HG02970 (cell line): ENCODE measurements at regions not wholly inside any gene's neighbourhood (a gene's known extent, or its start where the extent isn't known, plus 50 kb on each side); places are given as distances from the start of the nearest gene placed in this dataset.
"Not testable (repeated sequence)": the region's sequence is repeated elsewhere in the genome, so short reads cannot be mapped to it uniquely, and the experiment has no call there.

Experiments
- ATAC-seq: cut with Tn5 transposase; IDR thresholded peaks from one replicate; pipeline ENCODE4 v1.9.1; 2021; ENCODE audit warnings: mild to moderate bottlenecking, moderate library complexity, moderate number of reproducible peaks; ENCODE audit not compliant: unreplicated experiment, low FRiP score

DNA sequence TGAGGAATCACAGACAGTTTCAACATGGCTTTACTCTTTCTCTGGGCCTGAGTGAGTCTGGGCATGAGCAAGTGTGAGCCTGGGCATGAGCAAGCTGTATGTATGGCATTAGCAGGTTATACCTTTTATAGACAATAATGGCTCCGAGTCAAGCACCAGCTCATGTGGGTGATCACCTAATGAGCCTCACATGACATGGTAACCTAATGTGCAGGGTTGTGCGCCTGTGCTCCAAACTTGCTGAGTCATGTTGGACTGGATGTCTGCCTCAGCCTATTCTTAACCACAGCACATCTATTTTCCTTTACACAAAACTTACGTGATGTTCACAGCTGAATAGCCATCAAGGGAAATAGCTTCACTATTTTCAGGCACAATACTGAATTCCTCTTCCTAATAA, 236.2 kb upstream of the NRIP1 start:
- ATAC-seq: no peak

DNA sequence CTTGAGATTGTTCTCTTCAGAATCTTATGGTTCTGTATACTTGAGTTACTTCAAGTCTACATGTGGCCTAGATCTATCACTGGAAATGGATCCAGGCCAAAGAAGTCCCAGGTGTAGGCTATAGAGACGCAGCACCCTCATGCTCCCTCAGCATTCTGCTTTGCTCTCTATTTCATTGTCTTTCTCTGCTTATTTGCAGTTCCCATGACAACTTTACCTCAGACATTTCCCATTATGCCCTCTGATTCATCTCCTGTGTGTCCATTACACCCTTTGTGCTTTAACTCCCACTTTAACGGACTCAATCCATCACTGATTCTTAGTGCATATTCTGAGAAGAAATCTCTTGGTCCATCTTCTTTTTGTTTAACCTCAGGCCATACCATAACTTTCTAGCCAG, 236.9 kb upstream of the NRIP1 start:
- ATAC-seq: no peak

DNA sequence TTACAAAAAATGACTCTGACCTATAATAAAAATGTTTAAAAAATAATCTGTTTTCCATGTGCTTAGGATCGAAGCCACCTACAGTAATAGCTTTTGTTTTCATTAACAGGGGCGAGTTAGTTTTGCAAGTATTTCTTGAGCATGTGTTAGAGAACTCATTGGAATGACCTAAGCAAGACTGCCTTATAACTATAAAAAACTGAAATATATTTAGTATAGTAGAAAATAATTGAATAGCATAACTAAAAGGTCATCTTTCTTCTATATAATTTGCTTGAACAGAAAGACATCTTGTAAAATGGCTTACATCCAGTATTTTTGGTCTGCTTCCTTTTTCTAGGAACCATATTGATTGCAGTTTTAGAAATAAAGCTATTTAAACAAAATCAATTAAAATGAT, 241.5 kb upstream of the NRIP1 start:
- no peak for ATAC-seq

DNA sequence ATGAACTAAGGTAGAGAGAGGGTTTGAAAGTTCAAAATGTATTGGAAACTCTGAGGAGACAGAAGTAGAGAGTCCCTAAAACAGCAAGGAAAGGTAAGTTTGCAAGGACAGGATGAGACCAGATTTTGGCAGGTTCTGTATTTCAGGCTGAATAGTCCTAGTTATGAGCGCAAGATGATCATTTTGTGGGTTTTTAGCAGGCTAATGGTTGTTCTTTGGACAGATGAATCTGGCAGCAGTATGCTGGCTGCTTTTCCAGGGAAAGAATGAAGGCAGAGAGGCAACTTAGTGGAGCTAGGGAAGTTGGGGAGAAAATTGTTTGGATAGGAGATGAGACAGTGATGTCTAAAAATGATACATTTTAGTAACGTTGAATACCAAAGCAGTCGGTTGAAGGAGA, 243.5 kb upstream of the NRIP1 start:
- ATAC-seq: no peak

DNA sequence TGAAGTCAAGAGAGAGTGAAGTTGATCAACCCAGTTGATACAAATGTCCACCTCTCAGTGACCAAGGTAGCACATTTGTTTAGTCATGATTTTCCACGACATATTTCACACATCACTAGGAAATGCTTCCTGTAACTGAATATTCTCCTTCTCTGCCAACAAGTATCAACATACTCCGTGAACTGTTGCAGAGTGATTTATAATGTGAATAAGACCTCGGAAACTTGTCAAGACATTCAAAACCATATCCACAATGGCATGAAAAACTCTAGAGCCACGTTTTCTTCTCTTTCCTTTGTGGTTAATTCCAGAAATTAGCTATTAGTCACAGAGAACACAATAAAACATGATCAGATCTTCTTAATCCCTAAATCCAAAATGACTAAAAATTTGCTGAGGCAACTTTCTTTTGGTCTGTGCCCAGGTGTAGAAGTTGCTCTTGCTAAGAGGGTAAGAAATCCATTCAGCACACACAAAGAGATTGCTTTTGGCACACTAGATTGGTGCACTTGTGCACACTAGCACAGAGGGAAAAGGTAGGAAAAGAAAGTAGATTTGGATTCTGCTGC, 244.3 kb upstream of the NRIP1 start:
- no peak for ATAC-seq

DNA sequence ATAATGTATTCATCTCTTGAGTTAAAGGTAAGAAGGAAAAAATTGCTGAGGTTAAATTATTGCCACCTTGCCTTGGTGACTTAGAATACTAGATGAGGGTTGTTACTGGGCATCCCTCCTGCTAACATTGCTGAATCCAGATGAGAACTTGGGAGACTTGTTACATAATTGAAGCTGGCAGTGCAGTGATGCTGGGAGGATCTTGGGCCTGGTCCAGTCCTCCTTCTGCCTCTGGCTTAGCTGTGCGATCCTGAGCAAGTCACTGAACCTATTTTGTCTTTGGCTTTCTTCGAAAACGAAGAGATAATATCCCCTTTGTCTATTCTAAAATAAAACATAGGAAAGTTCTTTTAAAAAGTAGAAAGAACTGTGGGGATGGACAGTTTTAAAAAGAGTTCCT, 244.9 kb upstream of the NRIP1 start:
- no peak for ATAC-seq

DNA sequence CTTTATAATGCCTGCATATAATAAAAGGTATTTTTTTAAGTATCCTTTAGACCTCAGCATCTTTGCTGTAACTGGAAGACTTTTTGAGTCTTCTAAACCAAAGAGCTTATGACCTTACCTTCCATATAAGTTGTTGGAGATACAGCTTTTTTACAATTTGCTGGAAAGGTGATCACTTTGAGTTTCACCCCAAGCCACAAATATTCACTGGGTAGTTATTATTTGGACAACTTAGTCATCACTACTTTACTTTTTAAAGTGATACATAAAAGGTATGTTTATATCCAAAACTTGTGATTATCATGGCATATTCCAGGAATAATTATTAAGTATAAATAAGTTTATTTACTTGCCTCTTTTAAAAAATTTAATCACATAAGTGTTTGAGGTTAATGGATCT, 246.7 kb upstream of the NRIP1 start:
- ATAC-seq: no peak

DNA sequence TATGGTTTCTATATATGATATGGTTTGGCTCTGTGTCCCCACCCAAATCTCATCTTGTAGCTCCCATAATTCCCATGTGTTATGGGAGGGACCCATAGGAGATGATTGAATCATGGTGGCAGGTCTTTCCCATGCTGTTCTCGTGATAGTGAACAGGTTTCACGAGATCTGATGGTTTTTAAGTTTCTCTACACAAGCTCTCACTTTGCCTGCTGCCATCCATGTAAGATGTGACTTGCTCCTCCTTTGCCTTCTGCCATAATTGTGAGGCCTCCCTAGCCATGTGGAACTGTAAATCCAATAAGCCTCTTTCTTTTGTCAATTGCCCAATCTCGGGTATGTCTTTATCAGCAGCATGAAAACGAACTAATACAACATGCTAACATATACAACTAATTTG, 252.2 kb upstream of the NRIP1 start:
- ATAC-seq: not testable (repeated sequence)

DNA sequence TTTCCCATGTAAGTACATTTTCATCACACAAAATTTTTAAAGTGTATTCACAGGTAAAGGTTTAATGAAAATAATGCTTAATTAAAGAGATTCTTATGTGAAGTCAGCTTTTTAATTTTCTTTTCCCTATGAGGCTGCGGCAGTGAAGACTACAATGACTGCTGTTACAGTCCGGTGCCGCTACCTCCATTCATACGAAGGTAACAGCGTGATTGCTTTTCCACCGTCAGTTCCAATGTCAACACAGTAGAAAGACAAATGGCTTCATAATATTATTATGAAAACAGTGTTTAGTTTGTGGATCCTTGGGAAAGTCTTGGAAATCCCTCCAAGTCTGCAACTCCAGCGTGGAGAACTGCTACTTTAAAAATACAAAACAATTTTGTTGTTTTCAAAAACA, 254.9 kb upstream of the NRIP1 start:
- ATAC-seq: no peak

DNA sequence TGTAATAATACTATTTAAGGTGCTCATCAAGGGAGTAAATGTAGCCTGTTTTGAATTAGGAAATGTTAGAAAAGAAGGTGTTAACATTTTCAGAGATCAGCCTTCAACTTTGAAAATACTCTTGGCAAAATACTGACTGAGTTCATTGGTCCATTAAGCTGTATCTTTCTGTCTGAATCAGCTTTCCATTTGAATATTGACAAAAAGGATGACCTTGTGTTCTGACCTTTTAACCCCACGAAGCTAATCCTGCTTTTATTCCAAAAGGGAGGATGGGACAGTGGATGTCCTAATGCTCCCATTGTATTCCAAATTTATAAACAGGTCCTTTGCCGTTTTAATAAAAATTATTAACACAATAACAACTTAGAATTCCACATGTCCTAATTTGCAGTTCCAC, 259.7 kb upstream of the NRIP1 start:
- no peak for ATAC-seq

DNA sequence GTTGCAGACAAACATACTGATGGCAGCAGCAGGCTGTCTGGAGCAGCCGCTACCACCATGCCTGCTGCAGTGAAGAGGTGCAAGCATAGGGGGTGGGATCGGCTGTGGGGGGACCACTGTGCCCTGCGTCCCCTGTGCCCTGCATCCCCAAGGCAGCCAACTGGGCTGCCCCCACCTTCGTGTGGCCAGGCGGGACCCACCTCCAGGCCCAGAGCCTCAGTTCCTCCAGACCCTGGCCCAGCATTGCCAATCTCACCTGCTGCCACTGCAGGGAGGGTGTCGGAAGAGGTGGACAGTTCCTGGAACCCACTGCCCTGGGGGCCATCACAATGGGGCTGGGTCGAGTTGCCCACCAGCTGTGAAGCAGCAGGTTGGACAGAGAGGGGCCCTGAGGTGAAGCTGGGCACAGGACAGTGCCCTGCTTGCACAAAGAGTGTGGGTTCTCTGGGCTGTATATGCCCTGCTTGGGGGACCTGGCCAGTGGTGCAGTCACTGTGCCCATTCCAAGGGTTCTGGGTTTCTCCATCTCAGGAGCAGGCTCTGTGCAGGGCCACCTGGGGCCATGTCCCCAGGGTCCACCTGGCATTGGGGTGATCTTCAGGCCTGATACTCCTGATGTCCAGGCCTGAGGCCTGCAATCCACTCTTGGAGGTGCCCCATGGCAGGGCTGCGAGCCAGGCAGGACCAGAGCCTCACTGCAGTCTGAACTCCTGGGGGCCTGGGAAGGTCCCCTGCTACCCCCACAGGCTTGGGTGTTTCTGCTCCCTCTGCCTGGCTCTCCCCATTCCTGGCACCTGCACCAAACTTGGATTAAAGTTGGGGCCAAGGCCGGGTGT, 261.4 kb upstream of the NRIP1 start:
- ATAC-seq: no peak

DNA sequence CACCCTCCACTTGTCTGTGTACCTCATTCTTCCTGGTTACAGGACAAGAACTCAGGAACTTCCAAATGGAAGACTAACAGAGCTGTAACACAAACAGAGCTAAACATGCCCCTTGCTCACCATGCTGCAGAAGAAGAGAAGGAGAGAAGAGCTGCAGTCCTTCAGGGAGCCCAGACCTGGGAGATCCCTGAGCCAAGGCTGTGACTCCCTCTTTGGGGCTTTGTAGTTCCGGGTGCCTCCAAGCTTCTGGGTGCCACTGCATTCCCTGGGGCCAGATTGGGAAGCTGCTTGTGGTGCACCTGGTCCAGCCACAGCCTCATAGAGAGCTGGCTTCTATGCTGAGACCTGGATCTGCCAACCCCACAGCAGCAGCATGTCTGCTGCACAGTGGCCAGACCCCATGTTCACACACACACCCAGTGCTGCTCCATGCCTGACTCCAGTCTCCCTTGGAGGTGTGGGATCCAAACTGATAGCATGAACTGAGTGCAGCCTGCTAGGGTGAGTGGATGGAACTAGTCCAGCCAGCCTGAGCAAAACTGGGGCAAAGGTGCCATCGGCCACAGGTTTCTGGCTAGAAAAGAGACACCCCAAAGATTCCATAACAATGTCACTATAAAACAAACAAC, 263.0 kb upstream of the NRIP1 start:
- no peak for ATAC-seq

DNA sequence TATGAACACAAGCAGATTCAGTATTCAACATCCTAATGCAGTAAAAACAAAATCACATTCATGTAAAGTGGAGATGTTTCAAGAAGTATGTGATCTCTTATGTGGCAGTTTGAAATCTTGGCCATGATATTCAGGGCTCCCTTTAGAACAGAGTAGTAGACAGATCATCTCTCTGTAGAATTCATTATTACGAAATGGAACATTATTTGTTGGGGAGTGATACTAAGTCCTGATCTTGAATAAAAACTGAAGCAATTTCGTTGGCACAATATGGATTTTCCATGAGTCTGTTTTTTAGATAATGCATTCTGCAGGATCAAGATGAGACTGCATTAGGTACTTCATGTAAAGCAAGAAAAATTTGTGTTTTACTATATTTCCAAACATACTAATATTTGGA, 264.4 kb upstream of the NRIP1 start:
- no peak for ATAC-seq

DNA sequence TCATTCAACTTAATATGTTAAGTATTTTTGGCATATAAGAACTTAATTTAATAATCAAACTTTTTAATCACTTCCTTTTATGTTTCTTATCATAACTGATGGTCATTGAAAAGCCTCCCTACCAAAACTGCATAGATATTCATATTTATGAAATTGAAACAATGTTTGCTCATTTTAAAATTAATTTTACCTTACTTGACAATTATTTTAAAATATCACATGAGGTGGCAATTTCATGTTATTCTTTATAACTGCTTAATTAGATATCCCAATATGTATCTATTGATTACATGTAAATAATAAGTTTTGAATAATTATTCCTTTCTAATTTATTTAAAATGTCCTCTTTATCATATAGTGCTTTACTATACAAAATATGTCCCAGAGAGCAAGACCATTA, 266.1 kb upstream of the NRIP1 start:
- ATAC-seq: no peak

DNA sequence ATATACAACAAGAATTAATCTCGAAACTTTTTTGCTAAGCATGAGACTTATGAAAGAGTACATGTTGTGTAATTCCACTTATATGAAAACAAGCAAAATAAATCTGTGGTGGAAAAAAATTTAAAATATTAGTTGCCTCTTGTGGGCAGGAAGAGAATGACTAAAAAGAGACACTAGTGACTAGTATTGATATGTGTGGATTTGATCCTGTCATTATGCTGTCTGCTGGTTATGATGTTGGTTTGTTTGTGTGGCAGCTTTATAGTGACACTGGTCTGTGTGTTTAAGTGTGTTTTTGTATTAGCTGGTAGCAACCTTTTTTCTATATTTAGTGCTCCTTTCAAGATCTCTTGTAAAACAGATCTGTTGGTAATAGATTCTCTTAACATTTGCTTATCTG, 267.8 kb upstream of the NRIP1 start:
- no peak for ATAC-seq

DNA sequence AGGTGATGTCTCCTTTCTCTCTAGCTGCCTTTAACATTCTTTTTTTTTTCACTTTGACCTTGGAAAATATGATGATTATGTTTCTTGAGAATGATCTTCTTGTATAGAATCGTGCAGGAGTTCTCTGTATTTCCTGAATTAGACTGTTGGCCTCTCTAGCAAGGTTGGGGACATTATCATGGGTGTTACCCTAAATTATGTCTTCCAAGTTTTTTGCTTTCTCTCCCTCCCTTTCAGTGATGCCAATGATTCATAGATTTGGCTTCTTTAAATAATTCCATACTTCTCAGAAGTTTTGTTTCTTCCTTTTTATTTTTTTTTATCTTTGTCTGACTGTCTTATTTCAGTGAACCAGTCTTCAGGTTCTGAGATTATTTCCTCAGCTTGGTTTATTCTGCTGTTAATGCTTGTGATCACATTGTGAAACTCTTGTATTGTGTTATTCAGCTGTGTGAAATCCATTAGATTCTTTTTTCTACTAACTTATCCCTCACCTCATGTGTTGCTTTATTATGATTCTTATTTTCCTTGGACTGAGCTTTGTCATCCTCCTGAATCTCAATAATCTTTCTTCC, 268.4 kb upstream of the NRIP1 start:
- ATAC-seq: no peak

DNA sequence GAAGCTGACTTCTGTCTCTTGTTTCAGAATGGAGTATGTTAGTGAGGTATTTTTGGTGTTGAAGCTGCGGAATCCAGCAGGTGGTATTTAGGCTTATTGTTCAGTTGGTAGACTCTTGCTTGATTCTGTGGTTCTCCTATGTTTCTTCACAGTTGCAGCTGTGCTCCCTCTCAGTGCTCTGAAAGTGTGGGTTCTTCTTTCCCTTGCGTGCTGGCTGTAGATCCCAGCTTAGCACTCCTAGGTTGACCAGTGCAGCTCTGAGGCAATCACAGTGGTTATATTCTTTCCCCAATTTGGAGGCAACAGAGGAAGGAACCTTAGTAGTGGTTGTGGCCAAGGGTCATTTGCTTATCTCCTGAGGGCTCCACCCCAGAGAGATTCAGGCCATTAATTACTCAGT, 269.2 kb upstream of the NRIP1 start:
- ATAC-seq: no peak

DNA sequence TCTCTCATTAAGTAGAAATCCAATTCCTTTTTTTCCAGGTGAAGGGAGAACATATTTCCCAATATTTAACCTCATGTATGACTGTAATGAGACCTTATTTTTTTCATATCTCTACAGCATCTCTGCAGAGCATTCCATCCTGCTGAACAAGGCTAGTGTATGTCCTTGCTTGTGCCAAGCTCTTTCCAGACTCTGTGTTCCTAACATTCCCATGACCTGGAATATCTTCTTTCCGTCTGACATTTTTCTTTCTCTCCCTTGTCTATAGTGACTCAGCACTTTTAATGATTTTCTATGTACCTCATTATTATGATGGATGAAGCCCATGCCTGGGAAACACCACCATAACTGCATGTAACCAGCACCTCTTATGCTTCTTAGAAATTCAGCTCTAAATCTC, 278.3 kb upstream of the NRIP1 start:
- ATAC-seq: no peak

DNA sequence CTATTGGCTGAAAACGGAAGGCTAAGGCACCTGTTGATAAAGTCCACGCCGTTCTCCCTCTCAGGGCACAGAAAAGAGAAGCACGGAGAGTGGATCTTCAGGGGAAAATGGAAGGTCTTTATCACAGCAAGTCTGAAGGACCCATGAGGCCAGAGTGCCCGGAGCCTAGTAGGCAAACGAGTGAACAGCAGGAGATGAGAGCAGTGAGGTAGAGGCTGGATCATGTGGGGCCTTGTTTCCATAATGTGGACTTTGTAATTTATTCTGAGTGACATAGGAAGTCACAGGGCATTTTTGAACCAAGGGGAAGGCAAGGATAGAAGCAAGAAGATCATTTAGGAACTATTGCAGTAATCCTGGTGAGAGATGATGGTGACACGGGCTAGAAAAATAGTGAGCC, 287.2 kb upstream of the NRIP1 start:
- no peak for ATAC-seq

DNA sequence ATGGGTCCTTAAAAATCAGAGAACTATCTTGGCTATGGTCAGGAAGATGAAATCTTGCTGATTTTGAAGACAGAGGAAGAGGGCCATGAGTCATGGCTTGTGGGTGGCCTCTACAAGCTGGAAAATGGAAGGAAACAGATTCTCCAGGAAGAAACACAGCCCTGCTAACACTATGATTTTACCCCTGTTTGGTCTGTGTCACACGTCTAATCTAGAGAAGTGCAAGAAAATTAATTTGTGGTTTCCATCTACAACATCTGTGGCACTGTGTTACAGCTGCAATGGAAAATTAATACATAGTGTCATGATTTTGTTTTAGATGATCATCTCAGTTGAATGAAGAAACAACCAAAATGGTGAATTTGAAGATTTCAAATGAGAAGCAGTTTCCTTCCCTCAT, 288.7 kb upstream of the NRIP1 start:
- no peak for ATAC-seq

DNA sequence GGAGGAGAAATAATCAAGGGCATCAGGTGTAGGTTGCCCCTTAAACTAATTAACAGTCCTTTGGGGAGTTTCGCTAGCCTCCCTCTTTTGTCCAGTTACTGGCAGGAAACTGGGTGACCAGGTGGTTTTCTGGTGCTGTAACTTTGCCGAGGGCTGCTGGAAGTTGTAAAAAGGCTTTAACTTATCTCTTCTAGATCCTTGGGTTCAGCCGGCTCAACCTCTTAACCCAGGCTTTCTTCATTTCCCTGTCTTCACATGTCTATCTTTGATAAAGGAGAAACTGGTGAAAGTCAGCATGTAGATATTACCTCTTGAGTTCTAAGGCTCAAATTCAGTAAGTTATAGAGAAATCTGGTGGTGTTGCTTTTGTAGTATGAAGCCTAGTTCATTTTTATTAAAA, 289.7 kb upstream of the NRIP1 start:
- no peak for ATAC-seq

DNA sequence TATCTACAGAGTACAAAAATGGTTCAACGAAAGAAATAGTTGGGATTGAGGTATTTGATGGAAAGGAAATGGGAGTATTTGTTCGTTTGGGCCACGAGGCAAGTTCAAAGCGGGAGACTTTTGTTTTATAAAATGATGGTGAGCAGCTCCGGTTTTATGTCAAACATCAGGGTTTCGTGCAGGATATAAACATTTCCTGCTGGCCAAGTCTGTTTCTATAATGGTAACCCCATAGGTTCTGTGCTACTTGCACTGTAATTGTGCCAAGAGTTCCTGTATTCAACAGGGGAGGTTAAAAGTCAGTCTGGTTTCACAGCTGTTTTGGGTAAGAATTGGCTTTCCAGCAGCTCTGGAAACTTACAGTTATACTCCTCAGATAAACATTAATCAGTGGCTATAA, 290.3 kb upstream of the NRIP1 start:
- no peak for ATAC-seq
